HUDEP-2 (cell line): ENCODE measurements at regions not wholly inside any gene's neighbourhood (a gene's known extent, or its start where the extent isn't known, plus 50 kb on each side); places are given as distances from the start of the nearest gene placed in this dataset.

ENCODE experiments used
- DNase-seq, 76 experiments: peaks; one replicate each; lab custom pipeline; 2025; ENCODE audit not compliant: unreplicated experiment in 76 of 76; lab: John Stamatoyannopoulos, UW

DNA sequence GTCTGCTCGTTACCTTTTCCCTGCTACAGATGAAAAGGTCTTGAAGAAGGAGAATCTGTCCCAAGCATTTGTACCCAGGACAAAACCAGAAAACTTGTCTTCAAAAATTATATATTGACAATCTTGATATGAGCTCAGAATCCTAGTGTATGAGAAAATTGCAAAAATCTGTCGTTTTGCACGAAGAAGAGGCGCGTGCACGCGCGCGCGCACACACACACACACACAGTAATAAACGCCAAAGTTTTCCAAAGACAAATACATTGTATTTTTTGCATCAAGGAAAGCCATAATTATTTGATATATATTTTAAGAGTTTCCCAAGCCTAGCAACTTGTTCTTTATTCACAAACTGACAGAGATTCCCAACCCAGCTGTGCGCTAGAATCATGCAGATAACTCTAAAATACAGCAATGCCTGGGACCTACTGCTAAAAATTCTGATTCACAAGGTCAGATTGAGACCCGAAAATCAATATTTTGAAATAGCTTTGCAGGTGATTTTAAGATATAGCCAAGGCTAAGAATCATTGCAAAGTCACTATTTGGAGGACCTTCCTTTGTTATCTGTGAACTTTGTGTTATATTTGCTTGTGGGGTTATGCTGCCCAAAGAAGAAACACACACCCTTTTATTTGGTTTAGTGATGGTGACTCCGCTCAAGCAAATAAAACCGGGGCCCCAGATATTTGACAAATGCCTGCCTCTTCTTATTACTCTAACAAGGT lies 1287.7 kb upstream of the CDH6 start:
- no peak for DNase-seq

DNA sequence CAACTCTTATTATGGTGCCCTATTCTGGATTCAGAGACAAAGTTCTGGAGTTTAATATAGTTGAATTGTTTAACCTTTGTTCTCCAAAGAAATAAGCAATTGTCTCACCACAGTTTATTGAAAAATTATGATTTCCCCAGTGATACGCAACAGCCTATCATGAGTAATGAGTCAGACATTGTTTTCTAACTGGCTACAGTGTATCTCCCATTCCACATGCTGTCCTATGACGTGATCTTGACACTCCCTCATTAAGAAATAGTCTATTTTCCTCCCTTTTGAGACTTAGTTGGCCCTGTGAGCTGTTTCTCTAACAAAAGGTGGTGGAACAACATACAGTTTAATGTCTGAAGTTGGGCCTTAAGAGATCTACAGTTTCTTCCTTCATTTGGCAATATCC lies 1290.6 kb upstream of the CDH6 start:
- no peak for DNase-seq

DNA sequence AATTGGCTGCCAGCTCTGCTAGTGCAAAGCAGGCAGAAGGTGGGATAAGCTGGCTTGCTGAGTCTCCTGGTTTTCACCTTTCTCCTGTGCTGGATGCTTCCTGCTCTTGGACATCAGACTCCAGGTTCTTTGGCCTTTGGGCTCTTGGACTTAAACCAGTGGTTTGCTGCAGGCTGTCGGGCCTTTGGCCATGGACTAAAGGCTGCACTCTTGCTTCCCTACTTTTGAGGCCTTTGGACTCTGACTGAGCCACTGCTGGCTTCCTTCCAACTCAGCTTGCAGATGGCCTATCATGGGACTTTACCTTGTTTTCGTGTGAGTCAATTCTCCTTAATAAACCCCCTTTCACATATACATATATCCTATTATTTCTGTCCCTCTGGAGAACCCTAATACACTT lies 1293.9 kb upstream of the CDH6 start:
- peak in 3 of 76 experiments; percentile 2 to 15 (median 15) for DNase-seq

DNA sequence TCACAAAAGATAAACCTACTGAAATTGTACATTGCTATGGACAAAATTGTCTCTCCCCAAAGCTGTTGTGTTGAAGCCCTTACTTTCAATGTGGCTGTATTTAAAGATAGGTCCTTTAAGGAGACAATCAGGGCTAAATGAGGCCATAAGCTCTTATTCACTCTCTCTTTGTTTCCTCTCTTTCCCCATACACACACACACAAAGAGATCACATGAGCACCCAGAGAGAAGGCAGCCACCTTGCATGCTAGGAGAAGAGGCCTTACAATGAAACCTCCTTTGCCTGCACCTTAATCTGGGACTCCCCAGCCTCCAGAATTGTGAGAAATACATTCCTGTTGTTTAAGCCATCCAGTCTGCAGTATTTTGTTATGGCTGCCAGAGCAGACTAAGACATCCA lies 1295.6 kb upstream of the CDH6 start:
- DNase-seq, result no peak

DNA sequence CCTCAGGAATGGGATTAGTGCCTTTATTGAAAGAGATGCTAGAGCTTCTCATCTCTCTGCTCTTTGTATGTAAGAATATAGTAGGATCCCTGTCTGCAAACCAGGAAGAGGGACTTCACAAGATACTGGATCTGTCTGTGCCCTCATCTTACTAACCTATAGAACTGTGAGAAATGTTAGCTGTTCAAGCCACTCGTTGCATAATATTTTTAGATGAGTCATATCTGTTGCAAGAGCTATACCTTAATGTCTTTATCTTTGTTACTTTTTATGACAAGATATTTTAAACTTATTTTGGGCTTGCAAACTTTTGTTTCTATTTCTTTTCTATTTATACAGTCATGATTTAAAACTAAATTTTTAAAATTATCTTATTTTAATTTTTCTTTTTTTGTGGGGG lies 1296.8 kb upstream of the CDH6 start:
- no peak for DNase-seq

DNA sequence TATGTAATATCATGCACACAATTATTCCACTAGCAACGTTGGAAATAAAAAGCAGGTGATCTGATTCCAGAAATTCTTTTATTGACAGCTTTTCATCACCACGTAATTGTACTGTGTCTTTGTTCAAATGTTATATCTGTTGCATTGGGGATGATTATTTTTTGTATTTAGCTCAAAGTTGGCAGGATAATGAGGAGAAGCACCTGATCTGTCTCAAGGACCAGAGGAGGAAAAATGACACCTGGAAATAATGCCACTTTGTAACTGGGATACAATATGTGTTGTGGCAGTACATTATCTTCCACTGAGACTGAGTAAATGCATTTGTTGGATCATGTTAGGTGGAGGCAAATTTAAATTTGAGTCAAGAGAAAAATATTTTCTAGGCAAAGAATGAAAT lies 1298.8 kb upstream of the CDH6 start:
- DNase-seq, result no peak

DNA sequence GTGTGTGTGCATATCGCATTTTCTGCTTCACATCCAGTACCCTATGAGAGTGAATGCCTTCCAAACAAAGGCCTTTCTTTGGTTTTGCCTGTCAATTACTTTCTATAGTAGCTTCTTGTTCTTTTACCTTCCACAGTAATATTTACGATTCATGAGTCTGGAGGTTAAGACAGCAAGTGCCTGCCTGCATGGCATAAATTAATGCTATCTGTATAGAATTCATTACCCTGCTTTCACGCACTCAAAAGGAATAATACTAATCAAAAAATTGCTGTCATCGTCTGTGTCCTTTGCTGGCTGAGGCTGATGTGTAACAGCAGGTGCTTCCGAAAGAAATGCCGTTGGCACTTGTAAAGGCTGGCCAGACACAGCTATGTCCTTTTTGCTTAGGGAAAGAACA lies 1304.4 kb upstream of the CDH6 start:
- DNase-seq, result no peak

DNA sequence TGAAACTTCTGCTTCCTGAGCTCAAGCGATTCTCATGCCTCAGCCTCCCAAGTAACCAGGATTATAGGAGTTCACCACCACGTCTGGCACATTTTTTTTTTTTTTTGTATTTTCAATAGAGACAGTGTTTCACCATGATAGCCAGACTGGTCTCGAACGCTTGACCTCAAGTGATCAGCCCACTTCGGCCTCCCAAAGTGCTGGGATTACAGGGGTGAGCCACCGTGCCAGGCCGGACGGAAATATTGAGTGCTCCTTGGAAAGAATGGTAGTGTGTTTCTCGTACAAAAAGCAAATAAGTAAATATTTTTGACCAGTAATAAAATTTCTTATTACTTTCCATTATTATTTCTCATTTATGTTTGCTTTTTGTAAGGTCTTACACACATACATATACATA lies 1307.9 kb upstream of the CDH6 start:
- no peak for DNase-seq

DNA sequence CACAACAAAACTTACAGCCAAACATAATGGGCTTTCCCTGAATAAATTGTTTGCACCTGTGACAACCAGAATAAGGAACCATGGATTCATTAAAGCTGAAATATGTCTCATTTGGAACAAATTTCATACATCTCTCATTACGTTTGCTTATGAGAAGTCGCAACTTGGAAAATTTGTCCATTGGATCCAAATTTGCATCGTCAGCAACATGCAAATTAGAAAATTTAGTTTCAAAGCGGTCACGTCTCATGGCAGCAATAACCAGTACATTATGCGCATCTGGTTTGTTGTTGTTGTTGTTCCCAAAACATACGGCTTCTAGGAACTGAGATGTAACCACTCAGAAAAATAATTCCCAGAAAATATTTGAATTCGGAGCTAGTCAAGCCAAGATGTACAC lies 1311.5 kb upstream of the CDH6 start:
- DNase-seq, result no peak

DNA sequence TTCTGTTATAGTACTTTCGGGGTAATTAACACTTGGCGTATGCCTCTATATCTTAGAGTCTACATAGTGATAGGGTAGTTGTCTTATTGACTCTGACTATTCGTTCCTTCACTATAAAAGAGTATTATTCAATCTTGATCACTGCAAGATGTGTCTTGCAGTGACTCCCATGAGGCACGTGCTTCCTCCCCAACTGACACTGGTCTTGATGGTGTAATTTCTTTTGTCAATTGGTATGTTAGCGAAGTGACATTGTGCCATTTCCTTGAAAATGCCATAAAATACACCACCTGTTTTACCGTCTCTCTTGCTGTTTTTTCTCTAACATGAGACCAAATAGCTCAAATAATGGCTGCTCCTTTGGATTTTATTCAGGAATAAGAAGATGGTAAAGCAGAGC lies 1314.1 kb upstream of the CDH6 start:
- DNase-seq, result no peak

DNA sequence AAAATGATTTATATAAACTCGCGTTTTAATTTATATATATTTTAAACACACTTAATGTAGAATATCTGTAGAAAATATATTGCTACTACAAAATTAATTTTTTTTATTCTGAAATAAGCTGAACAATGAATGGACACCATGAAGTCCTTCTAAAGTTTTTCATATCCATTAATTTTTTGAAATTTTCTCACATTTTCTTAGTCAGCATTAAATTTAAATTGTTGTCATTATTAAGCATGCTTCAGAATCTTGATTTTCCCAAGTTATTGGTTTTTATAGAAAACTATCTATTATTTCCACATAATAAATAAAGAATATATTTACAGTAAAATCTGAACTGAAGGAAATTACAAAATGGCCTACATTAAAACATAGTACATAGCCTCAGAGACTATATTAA lies 1314.9 kb upstream of the CDH6 start:
- DNase-seq, result no peak

DNA sequence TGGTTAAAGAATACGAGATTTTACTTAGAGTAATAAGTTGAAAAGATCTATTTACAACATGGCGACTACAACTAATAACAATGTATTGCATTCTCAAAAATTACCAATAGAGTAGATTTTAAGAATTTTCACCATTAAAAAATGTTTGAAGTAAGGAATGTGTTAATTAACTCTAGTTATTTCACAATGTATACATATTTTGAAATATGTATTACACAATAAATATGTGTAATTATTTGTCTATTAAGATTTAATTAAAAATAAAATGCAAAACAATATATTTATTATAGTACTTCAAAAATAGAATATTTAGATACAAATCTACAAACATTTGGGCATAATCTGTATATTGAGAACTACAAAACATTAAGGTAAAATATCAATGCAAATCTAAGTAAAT lies 1326.3 kb upstream of the CDH6 start:
- no peak for DNase-seq

DNA sequence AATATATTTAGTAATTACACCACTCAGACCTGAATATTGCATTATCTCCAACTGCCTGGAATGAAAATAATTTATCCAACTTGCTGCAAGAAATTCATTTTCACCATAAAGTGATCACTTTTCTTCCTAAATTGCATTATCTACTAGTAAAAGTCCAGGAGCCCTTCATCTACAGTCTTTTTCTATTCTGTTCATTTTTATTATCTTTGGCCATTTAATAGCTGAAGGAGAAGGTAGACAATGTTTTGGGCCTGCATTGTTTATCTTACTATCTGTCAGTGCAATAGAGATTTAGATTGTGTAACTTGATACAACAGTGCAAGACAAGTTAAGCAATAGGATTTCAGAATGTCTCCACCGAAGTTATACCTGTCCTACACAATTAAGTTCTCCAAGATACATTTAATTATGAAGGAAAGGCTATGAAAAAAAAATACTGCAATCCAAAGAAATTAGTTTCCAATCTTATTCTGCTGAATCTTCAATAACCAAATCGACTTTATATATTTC lies 1339.7 kb upstream of the CDH6 start:
- no peak for DNase-seq

DNA sequence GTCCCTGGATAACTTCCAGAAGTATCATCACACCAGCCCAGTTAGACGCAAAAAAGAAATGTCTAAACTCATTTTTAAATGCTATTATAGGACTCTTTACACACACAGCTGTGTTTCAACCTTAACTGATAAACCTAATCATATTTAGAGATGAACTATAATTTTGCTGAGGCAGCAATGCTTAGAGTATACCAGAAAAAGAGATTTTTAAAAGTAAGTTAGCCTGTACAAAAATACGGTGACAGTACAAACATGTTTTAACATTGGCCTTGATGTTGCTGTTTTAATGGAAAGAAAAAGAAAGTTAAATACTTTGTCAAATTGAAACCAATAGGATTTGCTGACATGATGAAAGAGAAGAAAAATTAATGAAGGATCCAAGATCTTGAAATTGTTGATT lies 1341.2 kb upstream of the CDH6 start:
- DNase-seq, result no peak

DNA sequence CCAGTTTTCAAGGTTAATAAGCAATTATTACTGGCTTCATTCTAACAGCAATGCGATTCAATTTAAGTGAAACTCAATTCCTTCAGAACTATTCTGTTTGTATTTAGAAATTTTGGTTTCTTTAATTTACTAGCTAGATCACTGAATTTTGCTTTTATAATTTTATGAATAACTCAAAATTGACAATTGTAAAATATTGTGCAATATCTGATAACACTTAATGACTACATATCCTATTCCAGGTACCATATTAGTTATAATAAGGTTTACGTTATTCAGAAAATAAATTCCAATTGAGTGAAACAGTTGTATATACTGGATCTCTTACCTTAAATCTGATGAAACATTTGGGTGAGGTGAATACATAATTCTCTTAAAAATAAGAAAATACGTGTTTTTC lies 1348.3 kb upstream of the CDH6 start:
- DNase-seq, result no peak

DNA sequence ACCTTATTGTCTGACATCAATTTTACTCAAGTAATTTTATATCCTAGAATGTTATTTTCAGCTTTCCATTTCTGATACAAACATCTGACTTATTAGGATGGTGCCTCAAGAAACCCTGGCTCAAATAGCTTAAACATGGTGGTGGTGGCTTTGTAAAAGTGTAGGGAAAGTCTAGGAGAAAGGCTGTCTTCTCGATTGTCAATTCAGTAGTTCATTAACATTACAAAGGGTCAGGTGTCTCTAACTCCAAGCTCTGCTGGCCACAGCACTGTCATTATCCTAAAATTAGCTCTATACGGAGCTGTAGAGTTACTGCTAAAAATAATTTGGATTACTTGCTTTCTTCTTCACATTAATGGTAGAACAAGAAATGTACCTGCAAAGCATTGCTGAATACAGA lies 1360.1 kb upstream of the CDH6 start:
- DNase-seq, result no peak

DNA sequence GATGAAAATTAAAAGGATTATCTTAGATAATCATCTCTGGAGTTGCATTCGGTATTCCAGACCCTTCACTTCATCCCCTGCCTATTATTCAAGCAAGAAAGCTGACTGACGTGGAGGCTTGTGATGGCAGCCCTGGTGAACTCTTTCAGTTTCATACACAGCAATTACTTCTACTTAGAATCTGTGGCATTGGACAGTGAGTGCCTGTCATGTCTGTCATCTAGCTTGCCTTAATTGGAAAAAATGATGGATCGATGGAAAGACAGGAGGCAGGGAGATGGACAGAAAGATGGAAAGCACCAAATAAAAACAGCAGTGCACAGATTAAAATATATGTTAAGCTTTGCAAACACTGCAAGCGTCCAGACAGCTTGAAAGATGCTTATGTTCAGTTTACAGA lies 1371.0 kb upstream of the CDH6 start:
- DNase-seq, result no peak

DNA sequence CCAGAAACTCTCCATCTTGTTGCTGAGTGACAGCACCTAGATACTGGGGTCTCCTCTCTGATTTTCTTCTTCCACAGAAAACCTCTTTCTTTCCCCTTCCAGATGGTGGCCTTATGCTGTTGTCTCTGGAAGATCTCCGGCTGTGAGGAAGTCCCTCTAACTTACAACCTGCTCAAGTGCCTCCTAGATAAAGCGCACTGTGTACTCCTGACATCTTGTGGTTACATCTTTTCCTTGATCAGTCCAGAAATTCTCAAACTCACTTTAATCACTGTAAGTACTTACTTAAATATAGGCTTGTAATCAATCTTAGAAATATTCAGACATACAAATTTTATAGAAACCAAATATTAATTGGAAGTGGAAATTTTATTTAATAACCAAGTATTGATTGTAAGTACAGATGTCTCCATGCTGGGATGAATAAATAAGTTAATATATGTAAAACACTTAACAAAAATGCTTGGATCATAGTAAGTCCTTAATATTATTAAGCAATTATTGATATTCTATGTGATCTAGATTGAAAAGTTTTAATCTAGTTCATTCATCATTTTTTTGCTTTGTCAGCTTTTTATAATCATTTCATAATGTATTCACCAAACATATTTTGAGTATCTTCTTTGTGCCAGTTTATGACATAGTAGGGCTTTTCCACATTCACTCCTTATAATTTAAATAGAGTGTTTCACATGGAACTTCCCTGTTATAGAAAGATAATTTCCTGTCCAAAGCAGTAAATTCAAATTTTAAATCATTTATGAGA lies 1381.4 kb upstream of the CDH6 start:
- no peak for DNase-seq

DNA sequence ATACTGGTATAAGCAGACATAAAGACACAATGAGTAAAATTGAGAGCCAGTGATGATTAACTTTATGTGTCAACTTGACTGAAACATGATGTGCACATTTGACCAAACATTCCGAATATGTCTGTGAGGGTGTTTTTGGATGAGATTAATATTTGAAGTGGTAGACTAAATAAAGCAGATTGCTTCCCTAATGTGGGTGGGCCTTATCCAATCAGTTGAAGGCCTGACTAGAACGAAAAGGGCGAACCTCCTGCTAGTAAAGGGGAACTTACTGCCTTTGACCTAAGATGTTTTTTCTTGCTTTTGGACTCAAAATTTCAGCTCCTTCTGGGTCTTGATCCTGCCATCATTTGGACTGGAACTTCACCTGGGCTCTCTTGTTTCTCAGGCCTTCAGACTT lies 1387.7 kb upstream of the CDH6 start:
- DNase-seq, result no peak

DNA sequence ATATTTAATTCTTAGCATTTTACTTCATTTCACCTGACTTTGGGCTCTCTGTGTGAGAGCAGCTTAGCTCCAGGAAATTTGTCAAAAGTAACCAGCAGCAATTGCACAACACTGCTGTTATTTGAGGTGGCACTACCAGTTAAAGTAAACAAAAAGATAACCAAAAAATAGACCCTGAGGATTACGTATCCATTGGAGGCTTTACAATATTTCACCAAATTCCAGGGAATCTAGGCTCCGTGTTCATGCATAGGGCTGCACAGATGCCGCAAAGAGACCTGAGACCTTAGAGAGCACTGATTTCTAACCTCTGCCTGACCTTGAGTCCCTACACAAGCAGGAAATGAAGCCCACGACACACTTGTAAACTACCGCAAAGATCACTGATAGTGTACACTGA lies 1392.7 kb upstream of the CDH6 start:
- no peak for DNase-seq

DNA sequence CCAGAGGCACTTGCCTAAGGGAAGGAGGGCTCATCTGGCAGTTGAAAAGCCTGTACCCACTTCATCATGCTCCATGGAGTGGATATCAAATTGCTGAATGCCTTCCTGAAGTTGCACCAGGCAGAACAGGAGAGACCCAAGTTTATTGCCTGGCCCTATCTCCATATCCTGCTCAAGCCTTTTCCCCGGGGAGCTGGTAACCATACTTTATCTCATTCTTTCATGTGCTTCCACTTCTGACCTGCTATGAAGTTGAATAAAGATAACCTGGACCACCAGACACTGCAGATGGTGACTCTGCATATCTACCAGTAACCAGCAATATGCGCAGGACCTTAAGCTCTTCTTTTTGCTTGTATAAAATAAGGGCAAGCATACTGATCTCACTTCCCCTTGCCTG lies 1397.5 kb upstream of the CDH6 start:
- peak in 28 of 76 experiments; percentile 0 to 82 (median 33) for DNase-seq

DNA sequence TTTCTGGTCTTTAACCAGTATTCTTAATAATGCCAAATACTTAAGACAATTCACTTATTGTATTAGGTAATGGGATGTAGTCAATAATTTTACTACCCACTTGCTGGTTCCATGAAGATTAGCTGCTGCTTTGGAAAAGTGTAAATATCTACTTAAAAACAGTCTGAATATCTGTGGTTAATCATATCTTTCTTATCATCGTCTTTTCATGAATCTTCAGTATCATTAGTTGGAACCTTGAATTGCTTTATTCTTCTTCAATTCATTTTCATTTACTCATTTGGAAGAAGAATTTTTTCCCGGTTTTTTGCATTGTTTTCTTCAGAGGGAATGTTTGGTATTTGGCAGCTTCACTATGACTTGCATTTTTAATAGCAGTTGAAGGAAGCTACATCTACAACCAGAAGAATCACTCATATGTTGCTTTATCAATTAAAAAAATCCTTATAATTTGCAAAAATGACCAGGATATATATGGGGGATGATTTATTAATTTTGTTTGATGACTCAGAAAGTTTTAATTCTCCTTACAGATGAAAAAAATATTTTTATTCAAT lies 1398.3 kb upstream of the CDH6 start:
- DNase-seq, result no peak
